Ovary (tissue), 3 donors: ENCODE measurements at regions not wholly inside any gene's neighbourhood (a gene's known extent, or its start where the extent isn't known, plus 50 kb on each side); places are given as distances from the start of the nearest gene placed in this dataset.

ENCODE experiments used
- EP300 ChIP-seq: sonication (generic); formaldehyde crosslinking; IDR thresholded peaks from one replicate; pipeline ENCODE4 v1.6.1; 2017; ENCODE audit warnings: antibody characterized with exemption
- POLR2A ChIP-seq: fragments of 450-650 bp; IDR thresholded peaks from one replicate; pipeline ENCODE4 v1.6.1; 2017; ENCODE audit warnings: antibody characterized with exemption, mild to moderate bottlenecking, moderate library complexity
- TF ChIP-seq, protein P1 (sequence below), 3 donors: fragments of 450-650 bp in 2 of 3; fragments of 200-600 bp in 1 of 3; IDR thresholded peaks; one replicate each; pipeline versions ENCODE4 v1.5.1 to v1.8.0; 2016 to 2022; ENCODE audit warnings: antibody characterized with exemption in 3 of 3, mild to moderate bottlenecking in 1 of 3
- donor health status: DM: no; HTN: no; CAD: no.

DNA sequence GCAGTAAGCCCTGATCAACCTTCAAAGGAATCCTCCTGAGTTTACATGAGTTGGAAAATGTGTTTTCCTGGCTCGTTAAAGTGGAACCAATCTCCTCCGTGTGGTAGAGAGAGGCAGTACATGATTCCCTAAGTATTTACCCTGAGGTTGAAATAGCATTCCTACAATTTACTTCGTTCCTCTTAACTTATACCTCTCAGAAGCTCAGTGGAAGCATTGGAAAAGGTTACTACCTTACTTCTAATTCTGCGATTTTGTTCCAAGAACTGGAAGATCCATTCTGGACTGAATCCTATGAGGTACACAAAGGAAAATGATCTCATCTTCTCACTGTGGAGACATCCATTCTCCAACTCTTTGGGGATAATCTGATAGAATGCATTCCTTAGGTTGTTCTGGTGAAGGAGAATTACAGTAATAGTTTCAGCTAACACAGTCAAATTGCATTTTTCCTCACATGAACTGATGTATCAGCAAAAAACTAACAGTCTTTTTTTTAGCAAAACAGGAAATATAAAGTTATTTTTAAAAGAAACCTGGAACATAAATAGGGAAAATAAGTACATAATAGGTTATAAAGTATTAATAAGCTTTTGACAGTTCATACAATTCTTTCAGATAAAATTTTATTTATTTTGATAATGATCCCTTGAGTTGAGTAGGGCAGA lies 475.6 kb downstream of the PDZRN4 start:
- TF ChIP-seq, protein P1, sequence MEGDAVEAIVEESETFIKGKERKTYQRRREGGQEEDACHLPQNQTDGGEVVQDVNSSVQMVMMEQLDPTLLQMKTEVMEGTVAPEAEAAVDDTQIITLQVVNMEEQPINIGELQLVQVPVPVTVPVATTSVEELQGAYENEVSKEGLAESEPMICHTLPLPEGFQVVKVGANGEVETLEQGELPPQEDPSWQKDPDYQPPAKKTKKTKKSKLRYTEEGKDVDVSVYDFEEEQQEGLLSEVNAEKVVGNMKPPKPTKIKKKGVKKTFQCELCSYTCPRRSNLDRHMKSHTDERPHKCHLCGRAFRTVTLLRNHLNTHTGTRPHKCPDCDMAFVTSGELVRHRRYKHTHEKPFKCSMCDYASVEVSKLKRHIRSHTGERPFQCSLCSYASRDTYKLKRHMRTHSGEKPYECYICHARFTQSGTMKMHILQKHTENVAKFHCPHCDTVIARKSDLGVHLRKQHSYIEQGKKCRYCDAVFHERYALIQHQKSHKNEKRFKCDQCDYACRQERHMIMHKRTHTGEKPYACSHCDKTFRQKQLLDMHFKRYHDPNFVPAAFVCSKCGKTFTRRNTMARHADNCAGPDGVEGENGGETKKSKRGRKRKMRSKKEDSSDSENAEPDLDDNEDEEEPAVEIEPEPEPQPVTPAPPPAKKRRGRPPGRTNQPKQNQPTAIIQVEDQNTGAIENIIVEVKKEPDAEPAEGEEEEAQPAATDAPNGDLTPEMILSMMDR (IDR thresholded peaks at IDR 0.05): no peak
- TF ChIP-seq POLR2A: no peak
- no peak for TF ChIP-seq EP300
